Retinal pigment epithelial cell (primary cell): ENCODE measurements at regions not wholly inside any gene's neighbourhood (a gene's known extent, or its start where the extent isn't known, plus 50 kb on each side); places are given as distances from the start of the nearest gene placed in this dataset.

Experiments used
- DNase-seq: peaks from one replicate; pipeline ENCODE4 v3.0.0-alpha.2; 2010; ENCODE audit warnings: low read depth
- H3K4me3 ChIP-seq: 2 replicates; pipeline ENCODE4 v1.5.1; 2011; ENCODE audit warnings: mild to moderate bottlenecking, low read length, control low read depth, moderate library complexity
- CTCF ChIP-seq: conservative IDR thresholded peaks from 2 replicates; pipeline ENCODE4 v1.5.1; 2011; ENCODE audit warnings: low read depth, low read length, control low read depth, inconsistent platforms

DNA sequence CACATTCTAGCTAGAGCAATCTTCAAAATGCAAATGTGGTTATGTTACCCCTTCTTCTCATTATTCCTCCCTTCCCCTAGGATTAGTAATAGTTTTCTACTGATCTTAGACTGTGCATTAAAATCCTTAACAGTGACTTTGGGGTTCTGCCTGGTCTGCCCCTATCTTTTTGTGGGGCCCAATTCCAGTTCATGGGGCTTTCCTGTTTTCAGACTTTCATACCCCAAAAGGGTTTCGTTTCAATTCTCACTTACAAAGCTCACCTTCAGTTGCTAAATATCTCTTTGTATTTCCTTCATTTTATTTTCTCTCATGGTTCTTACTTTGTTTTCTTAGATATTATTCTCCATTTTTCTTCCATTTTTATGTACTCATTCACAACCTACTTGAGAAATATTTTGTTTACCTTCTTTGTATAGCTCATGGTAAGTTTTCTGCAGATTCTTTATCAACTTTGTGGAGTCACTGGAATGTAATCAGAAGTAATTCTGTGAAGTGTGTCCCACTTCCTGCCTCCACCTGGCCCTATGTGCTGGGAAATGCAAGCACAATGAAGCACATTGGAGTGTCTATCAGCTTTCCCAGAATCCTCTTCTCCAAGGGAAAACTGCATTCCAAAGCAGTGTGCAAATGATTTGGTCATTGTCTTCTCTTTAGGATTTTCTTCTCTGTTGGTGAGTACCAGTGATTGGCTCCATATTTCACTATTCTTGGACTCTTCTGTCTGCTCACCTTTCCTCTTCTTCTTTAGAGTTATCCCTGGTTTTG is 350.2 kb downstream of the ZNF326 start:
- no peak overlapping the region for H3K4me3 ChIP-seq
- DNase-seq, result no peak
- no peak for TF ChIP-seq CTCF

DNA sequence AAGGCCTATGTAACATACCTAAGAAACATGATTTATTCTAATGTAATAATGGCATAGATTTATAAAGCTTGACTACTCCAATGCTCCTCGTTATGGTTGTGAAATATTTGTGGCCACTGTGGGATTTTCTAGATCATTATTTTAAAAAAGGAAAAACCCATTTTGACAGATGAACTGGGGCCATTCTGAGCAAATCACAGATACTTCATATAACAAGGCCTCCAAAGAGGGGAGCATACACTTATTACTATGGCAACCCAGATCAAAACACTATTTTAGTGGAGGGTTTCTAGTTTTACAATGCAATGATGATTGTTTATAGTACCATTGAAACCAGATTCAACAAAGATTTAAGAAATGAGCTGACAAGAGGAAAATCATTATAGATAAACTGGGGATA is 346.6 kb downstream of the ZNF326 start:
- TF ChIP-seq CTCF, result no peak
- no peak overlapping the region for H3K4me3 ChIP-seq
- DNase-seq, result no peak

GRCh38 chr1:90340606-90341005 is 345.7 kb downstream of the ZNF326 start:
- no peak for DNase-seq
- H3K4me3 ChIP-seq, result no peak overlapping the region
- no peak for TF ChIP-seq CTCF

DNA sequence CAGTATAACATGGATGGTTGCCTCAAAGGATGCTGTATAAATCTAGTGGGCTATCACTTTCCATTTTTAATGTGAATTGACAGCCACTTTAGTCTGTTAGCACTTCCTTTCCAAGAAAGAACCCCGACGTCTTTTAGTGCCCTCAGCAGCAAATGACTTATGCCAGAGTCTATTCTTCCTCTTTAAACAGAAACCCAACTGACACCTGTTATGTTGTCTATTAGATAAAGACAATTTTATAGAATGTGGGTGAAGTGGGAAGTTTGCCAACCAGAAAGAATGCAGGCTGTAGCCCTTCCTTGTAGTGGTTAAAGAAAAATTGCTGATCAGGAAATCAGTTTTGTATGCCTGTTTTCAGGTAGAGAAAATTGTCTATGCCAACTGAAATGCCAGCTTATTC is 344.9 kb downstream of the ZNF326 start:
- H3K4me3 ChIP-seq, result no peak overlapping the region
- TF ChIP-seq CTCF, result no peak
- DNase-seq, result no peak

DNA sequence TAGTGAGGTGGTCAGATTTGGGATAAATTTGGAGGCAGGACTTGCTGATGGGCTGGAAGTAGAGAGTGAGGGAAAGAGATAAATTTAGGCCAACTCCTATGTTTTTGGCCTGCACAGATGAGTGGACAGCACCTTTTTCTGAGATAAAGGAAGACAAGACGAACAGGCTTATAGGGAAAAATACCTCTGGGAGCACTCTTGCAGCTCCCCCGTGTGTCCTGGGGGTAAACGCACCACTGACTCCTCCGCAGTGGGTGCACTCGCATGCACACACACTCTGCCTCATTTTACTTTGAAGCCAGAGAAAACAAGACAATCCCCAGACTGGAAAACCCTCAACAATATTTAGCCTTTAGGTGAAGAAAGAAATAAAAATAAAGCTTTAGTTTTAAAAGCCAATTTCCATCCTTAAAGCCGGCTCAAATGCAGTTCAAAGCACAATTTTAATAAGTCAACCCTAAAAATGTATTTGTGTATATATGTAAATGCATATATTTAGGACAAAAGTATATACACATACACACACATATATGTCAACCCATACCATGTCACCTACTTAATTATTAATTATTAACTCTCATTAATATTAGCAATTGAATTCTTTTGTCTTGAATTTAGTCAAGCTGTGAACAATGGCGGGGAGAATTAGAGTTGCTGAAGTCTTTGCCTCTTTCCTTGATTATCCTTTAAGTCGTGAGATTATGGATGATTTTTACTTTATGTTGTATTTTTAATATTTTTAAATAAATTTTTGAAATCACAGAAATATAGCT is 341.8 kb downstream of the ZNF326 start:
- H3K4me3 ChIP-seq, result no peak overlapping the region
- no peak for TF ChIP-seq CTCF
- DNase-seq, result no peak

DNA sequence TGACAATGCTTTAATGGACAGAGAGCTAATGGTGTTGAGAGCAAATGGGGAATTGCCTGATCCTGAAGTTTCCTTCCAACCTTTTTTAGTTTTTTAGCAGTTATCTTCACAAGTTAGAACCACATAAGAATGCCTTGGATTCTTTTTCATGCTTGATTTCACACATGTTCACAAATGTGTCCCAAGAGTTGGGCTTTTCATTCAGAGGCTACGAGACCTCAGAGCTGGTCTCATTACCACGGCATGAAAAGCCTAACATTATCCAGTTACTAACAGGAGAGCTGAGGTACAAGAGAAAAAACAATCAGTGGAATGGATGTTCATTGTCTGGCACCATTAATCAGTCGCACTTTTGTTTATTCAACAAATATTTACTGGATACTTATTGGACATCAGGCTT is 340.6 kb downstream of the ZNF326 start:
- H3K4me3 ChIP-seq, result no peak overlapping the region
- TF ChIP-seq CTCF, result no peak
- DNase-seq, result peak; percentile 34

- H3K4me3 ChIP-seq, result no peak overlapping the region
- no peak for DNase-seq
- TF ChIP-seq CTCF, result no peak
These were observed 339.2 kb downstream of the ZNF326 start for GRCh38 chr1:90334137-90334536.
